A673 (cell line): ENCODE measurements at regions not wholly inside any gene's neighbourhood (a gene's known extent, or its start where the extent isn't known, plus 50 kb on each side); places are given as distances from the start of the nearest gene placed in this dataset.

Experiments used
- BruUV-seq: library from RNA; stranded (reverse); fragments of 400-500 nt; replicated peaks from 2 replicates; lab custom pipeline; 2021; lab: Mats Ljungman, UMichigan
- CTCF ChIA-PET: fragments of 300-600 bp; sonication (Branson Sonifier 250); formaldehyde crosslinking; loops from one replicate; lab custom pipeline; 2022; ENCODE audit warnings: antibody characterized with exemption; lab: Charles Lee
- POLR2A ChIA-PET: fragments of 300-600 bp; sonication (Branson Sonifier 250); formaldehyde crosslinking; loops from one replicate; lab custom pipeline; 2022; ENCODE audit warnings: antibody characterized with exemption; ENCODE audit not compliant: low non-redundant PET; lab: Charles Lee
- DNase-seq: peaks from one replicate; pipeline ENCODE4 v3.0.0-alpha.2; 2015; ENCODE audit warnings: low spot score
- H3K27ac ChIP-seq: fragments of 200-600 bp; sonication (generic); 2 replicates; pipeline ENCODE4 v1.5.1; 2016; ENCODE audit warnings: mixed run types, low read depth, mild to moderate bottlenecking, mixed read lengths, antibody characterized with exemption, low read length; ENCODE audit not compliant: poor library complexity, severe bottlenecking
- H3K27me3 ChIP-seq: fragments of 200-600 bp; sonication (generic); replicated peaks from 2 replicates; pipeline ENCODE4 v1.6.1; 2017; ENCODE audit warnings: mixed run types, low read depth, mild to moderate bottlenecking, mixed read lengths, antibody characterized with exemption, low read length; ENCODE audit not compliant: insufficient read depth, poor library complexity
- H3K36me3 ChIP-seq: fragments of 200-600 bp; sonication (generic); 2 replicates; pipeline ENCODE4 v1.6.1; 2016; ENCODE audit warnings: mixed run types, mild to moderate bottlenecking, mixed read lengths, antibody characterized with exemption, low read length; ENCODE audit not compliant: insufficient read depth, poor library complexity, severe bottlenecking
- H3K4me1 ChIP-seq: fragments of 200-600 bp; sonication (generic); 2 replicates; pipeline ENCODE4 v1.6.1; 2017; ENCODE audit warnings: mixed run types, mild to moderate bottlenecking, mixed read lengths, antibody characterized with exemption, low read length; ENCODE audit not compliant: insufficient read depth, poor library complexity, severe bottlenecking
- H3K4me3 ChIP-seq: fragments of 200-600 bp; sonication (generic); 2 replicates; pipeline ENCODE4 v1.5.1; 2016; ENCODE audit warnings: low read depth, mixed run types, mild to moderate bottlenecking, mixed read lengths, low read length; ENCODE audit not compliant: poor library complexity, severe bottlenecking
- H3K9me3 ChIP-seq: fragments of 200-600 bp; sonication (generic); 2 replicates; pipeline ENCODE4 v1.6.1; 2016; ENCODE audit warnings: mixed run types, low read depth, mild to moderate bottlenecking, mixed read lengths, antibody characterized with exemption, low read length; ENCODE audit not compliant: poor library complexity, severe bottlenecking
- CTCF ChIP-seq: fragments of 300-800, 200-600 bp; sonication (generic); conservative IDR thresholded peaks from 2 replicates; pipeline ENCODE4 v1.5.1; 2017; ENCODE audit warnings: low read depth, mild to moderate bottlenecking, antibody characterized with exemption, low read length, moderate library complexity, mixed read lengths
- EZH2 ChIP-seq: fragments of 200-600 bp; sonication (generic); IDR thresholded peaks from 2 replicates; pipeline ENCODE4 v1.6.1; 2017; ENCODE audit warnings: borderline replicate concordance, low read depth, mild to moderate bottlenecking, mixed read lengths, antibody characterized with exemption, low read length; ENCODE audit not compliant: poor library complexity, severe bottlenecking
- intact Hi-C: fragments of 100-400 bp; cut with micrococcal nuclease; formaldehyde crosslinking; loops from one replicate; pipeline ENCODE4 v1.10.0; 2022; ENCODE audit not compliant: unreplicated experiment

- Histone ChIP-seq H3K27me3 (no peaks in the 10 kb centered on the region), H3K27ac (no peak overlapping the region), H3K4me3 (no peak overlapping the region), H3K36me3 (no peaks in the 10 kb centered on the region), H3K9me3 (peaks cover 19% of the 10 kb centered on the region), H3K4me1 (no peaks in the 10 kb centered on the region)
- ChIA-PET POLR2A (interaction anchor here (0.6 kb wide), 1 partner anchor 885 kb away, joined by 3 read pairs; no protein-coding TSS in a partner anchor), CTCF (no interaction called here)
- TF ChIP-seq EZH2 (no peak), CTCF (no peak)
- BruUV-seq = no TSS peak
- intact Hi-C loops = no loop called here
- DNase-seq = no peak
Observed at GRCh38 chr4:127313767-127314166, 319.0 kb upstream of the INTU start.

DNA sequence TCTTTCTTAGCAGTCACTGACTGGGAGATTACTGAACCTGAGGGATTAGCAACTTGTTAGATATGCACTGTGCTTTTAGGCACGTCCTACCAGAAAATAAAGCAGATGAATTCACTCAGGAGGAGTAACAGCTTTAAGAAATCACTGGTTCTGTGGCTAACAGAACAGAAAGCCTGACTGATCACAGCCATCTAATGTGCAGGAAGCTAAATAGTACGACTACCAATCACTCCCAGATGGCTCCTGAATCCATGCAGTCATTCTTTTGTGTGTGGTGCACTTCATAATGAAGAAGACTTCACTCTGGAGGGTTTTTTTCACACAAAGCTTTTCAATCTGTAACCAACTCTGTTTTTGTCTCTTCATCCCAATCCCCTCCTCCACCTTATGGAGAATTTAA, 305.3 kb upstream of the INTU start:
- Histone ChIP-seq H3K4me3 (no peak overlapping the region), H3K9me3 (no peaks in the 10 kb centered on the region), H3K27me3 (no peaks in the 10 kb centered on the region), H3K4me1 (no peaks in the 10 kb centered on the region), H3K27ac (no peak overlapping the region), H3K36me3 (no peaks in the 10 kb centered on the region)
- TF ChIP-seq EZH2 = no peak
- TF ChIP-seq CTCF = no peak
- BruUV-seq = no TSS peak
- ChIA-PET CTCF (no interaction called here), POLR2A (interaction anchor here (0.6 kb wide), 1 partner anchor 665 kb away, joined by 3 read pairs; no protein-coding TSS in a partner anchor)
- no peak for DNase-seq
- intact Hi-C loops = no loop called here

DNA sequence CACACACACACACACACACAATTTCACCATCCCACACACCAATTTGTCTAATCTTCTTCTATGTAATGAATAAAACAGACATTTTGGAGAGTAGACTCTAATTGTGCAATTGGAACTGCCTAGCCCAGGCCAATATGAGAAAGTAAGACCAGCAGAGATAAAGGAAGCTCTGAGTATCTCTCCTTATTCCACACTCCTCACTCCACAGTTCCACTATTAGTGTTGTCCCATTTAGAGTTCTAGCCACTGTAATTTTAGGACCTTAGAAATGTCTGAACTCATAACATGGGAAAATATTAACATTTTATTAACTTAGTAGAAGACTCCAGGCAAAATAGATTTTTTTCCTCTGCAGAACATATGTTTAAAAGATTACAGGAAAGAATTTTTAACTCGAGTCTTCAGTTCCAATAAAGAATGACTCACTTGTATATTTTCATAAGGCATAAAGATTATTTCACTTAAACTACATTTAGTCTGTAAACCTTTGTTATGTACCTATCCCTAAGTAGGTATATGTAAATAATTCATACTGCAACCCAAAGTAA, 297.6 kb upstream of the INTU start:
- Histone ChIP-seq H3K9me3 (no peaks in the 10 kb centered on the region), H3K36me3 (no peaks in the 10 kb centered on the region), H3K27me3 (no peaks in the 10 kb centered on the region), H3K27ac (no peak overlapping the region), H3K4me3 (no peak overlapping the region), H3K4me1 (no peaks in the 10 kb centered on the region)
- ChIA-PET CTCF (no interaction called here), POLR2A (no interaction called here)
- intact Hi-C loops = no loop called here
- no TSS peak for BruUV-seq
- DNase-seq = no peak
- TF ChIP-seq EZH2 = no peak
- no peak for TF ChIP-seq CTCF
